ENCODE measurements at regions not wholly inside any gene's neighbourhood (a gene's known extent, or its start where the extent isn't known, plus 50 kb on each side); places are given as distances from the start of the nearest gene placed in this dataset.

DNA sequence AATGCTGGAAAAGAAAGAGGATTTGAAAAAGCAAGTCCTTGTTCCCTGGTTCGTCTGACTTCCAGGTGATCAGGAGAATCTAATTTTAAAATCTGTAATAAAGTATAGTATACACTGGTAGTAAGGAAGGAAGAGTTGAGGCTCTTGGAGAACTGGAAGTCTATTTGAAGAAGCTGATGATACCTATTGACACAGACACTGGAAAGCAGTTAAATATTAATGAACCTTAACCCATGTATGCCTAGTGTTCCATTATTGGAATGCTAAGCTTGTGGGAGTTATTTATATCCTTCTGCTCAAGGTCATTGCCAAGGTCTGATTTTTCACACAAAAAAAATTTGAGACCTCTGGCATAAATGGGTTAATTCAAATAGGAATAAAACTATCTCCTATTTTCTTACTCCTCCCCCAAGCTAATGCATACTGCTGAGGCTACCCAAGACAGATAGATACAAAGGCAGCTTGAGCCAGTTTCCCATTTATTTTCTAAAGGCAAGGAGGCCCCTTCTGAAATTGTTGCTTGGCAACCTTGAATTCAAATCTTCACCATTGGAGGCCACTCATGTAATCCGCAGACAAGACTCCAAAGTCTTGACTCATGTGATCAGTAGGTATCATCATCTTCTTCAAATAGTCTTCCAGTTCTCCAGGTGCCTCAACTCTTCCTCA is 110.2 kb downstream of the FZD1 start (continued):
- TF ChIP-seq, protein P1, sequence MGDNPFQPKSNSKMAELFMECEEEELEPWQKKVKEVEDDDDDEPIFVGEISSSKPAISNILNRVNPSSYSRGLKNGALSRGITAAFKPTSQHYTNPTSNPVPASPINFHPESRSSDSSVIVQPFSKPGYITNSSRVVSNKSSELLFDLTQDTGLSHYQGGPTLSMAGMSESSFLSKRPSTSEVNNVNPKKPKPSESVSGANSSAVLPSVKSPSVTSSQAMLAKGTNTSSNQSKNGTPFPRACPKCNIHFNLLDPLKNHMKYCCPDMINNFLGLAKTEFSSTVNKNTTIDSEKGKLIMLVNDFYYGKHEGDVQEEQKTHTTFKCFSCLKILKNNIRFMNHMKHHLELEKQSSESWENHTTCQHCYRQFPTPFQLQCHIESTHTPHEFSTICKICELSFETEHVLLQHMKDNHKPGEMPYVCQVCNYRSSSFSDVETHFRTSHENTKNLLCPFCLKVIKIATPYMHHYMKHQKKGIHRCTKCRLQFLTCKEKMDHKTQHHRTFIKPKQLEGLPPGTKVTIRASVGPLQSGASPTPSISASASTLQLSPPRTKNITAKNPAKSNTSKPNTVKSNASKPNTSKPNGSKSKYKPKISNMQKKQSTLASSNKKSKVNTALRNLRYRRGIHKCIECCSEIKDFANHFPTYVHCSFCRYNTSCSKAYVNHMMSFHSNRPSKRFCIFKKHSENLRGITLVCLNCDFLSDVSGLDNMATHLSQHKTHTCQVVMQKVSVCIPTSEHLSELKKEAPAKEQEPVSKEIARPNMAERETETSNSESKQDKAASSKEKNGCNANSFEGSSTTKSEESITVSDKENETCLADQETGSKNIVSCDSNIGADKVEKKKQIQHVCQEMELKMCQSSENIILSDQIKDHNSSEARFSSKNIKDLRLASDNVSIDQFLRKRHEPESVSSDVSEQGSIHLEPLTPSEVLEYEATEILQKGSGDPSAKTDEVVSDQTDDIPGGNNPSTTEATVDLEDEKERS (tag by site-specific recombination; IDR thresholded peaks at IDR 0.05) = no peak
- TF ChIP-seq ZNF155 (tag by site-specific recombination; IDR thresholded peaks at IDR 0.05) = no peak

- Histone ChIP-seq H3K27ac (ENCODE audit: extremely low read depth, low read depth, low read length) (no peak overlapping the region), H3K9me3 (ENCODE audit: control insufficient read depth, insufficient read depth, low read depth, low read length) (no peaks in the 10 kb centered on the region), H3K36me3 (ENCODE audit: control insufficient read depth in 2 of 2, insufficient read depth in 1 of 2, low read length in 2 of 2) (no peaks in the 10 kb centered on the region), H3K4me1 (ENCODE audit: control insufficient read depth, insufficient read depth, low read length) (no peaks in the 10 kb centered on the region), H3K4me3 (ENCODE audit: low read depth, low read length) (no peak overlapping the region)
- ChIA-PET POLR2A (no interaction called here), CTCF (no interaction called here)
- TF ChIP-seq, protein P2, sequence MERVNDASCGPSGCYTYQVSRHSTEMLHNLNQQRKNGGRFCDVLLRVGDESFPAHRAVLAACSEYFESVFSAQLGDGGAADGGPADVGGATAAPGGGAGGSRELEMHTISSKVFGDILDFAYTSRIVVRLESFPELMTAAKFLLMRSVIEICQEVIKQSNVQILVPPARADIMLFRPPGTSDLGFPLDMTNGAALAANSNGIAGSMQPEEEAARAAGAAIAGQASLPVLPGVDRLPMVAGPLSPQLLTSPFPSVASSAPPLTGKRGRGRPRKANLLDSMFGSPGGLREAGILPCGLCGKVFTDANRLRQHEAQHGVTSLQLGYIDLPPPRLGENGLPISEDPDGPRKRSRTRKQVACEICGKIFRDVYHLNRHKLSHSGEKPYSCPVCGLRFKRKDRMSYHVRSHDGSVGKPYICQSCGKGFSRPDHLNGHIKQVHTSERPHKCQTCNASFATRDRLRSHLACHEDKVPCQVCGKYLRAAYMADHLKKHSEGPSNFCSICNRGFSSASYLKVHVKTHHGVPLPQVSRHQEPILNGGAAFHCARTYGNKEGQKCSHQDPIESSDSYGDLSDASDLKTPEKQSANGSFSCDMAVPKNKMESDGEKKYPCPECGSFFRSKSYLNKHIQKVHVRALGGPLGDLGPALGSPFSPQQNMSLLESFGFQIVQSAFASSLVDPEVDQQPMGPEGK (tag by site-specific recombination; IDR thresholded peaks at IDR 0.05) = no peak
- TF ChIP-seq ZNF654 (tag by site-specific recombination; IDR thresholded peaks at IDR 0.05; ENCODE audit: low read depth) (no peak), ZNF596 (tag by site-specific recombination; IDR thresholded peaks at IDR 0.05) (no peak), ZNF664 (tag by site-specific recombination; IDR thresholded peaks at IDR 0.05) (peak; percentile 46; the same call in 1 of the 2 replicates), ZNF184 (tag by site-specific recombination; IDR thresholded peaks at IDR 0.05) (no peak), FEZF1 (tag by site-specific recombination; IDR thresholded peaks at IDR 0.05) (no peak), ZNF426 (tag by site-specific recombination; IDR thresholded peaks at IDR 0.05) (no peak)
- TF ChIP-seq, protein P3, sequence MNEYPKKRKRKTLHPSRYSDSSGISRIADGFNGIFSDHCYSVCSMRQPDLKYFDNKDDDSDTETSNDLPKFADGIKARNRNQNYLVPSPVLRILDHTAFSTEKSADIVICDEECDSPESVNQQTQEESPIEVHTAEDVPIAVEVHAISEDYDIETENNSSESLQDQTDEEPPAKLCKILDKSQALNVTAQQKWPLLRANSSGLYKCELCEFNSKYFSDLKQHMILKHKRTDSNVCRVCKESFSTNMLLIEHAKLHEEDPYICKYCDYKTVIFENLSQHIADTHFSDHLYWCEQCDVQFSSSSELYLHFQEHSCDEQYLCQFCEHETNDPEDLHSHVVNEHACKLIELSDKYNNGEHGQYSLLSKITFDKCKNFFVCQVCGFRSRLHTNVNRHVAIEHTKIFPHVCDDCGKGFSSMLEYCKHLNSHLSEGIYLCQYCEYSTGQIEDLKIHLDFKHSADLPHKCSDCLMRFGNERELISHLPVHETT (tag by site-specific recombination; IDR thresholded peaks at IDR 0.05) = no peak
Observed at GRCh38 chr7:91375378-91375777, 111.1 kb downstream of the FZD1 start.

DNA sequence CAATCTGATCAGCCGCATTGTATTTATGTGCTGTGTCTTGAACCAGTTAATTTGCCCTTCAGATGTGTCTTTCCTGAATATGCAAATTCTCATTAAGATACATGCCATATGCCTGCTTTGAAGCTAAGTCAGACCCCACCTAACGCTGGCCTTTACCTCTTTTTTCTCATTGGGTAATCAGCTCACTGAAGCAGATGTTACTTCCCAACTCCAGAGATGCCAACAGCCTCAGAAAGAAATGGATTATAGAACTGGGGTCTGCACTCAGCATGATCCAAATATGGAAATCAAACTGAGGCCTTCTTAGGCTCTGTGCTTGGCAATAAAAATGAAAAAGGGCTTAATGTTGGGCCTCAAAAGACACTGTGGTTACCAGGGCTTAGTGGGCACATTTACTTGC is 113.9 kb downstream of the FZD1 start:
- Histone ChIP-seq H3K36me3 (ENCODE audit: control insufficient read depth in 2 of 2, insufficient read depth in 1 of 2, low read length in 2 of 2) (no peaks in the 10 kb centered on the region), H3K4me3 (ENCODE audit: low read depth, low read length) (no peak overlapping the region), H3K4me1 (ENCODE audit: control insufficient read depth, insufficient read depth, low read length) (no peaks in the 10 kb centered on the region), H3K9me3 (ENCODE audit: control insufficient read depth, insufficient read depth, low read depth, low read length) (no peaks in the 10 kb centered on the region), H3K27ac (ENCODE audit: extremely low read depth, low read depth, low read length) (no peak overlapping the region)
- ChIA-PET POLR2A (no interaction called here), CTCF (no interaction called here)
- TF ChIP-seq ZNF530 (tag by site-specific recombination; IDR thresholded peaks at IDR 0.05; ENCODE audit: low read depth) = no peak
- TF ChIP-seq SCRT2 (tag by site-specific recombination; IDR thresholded peaks at IDR 0.05) = no peak
- TF ChIP-seq ZNF138 (tag by site-specific recombination; IDR thresholded peaks at IDR 0.05; ENCODE audit: borderline replicate concordance) = no peak
- no peak for TF ChIP-seq ZNF391 (tag by site-specific recombination; IDR thresholded peaks at IDR 0.05; ENCODE audit: borderline replicate concordance, low read depth)
- no peak for TF ChIP-seq ZNF660 (tag by site-specific recombination; IDR thresholded peaks at IDR 0.05)
- TF ChIP-seq ZNF830 (tag by site-specific recombination; IDR thresholded peaks at IDR 0.05; ENCODE audit: low read depth) = no peak
- no peak for TF ChIP-seq ZNF2 (tag by site-specific recombination; IDR thresholded peaks at IDR 0.05)
- no peak for TF ChIP-seq ZNF366 (tag by site-specific recombination; conservative IDR thresholded peaks at IDR 0.05)
- no peak for TF ChIP-seq PRDM4 (tag by site-specific recombination; IDR thresholded peaks at IDR 0.05)
- TF ChIP-seq ZNF16 (tag by site-specific recombination; IDR thresholded peaks at IDR 0.05; ENCODE audit: low read depth) = no peak
- TF ChIP-seq ZFHX2 (tag by site-specific recombination; conservative IDR thresholded peaks at IDR 0.05) = no peak
